ENCODE measurements at regions not wholly inside any gene's neighbourhood (a gene's known extent, or its start where the extent isn't known, plus 50 kb on each side); places are given as distances from the start of the nearest gene placed in this dataset.

DNA sequence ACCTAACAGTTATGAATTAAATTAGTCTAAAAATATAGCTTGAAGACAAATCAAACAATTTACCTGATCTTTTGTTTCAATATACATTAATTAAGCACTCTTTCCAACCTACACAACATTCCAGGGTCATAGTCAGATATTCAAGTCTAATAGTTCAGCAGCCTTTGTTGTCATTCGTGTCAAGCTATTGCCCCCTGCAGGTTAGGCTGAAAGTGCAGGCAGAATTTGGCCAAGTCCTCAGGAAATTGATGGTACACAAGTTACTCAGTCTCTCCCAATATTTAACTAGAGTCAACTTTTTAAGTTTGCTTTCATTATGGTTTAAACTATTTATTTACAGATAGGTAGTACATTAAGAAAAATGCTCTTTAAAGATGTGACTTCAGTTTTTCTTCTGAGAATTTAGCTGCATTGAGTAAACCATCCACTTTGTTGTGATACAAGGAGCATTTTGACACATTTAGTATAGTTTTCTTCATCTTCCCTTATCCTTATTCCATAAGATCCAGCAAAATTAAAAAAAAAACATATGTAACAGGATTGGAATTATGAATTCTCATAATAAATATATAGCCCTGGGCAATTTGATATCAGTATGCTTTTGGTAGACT, 130.3 kb upstream of the DPYD start:
- TF ChIP-seq EZH2phosphoT487 (IDR thresholded peaks at IDR 0.05), result no peak
- peak; percentile 95 for TF ChIP-seq CTCF (IDR thresholded peaks at IDR 0.05)
- TF ChIP-seq EZH2 (IDR thresholded peaks at IDR 0.05), result no peak

All from neural progenitor cell (in vitro differentiated cells).